ENCODE measurements at regions not wholly inside any gene's neighbourhood (a gene's known extent, or its start where the extent isn't known, plus 50 kb on each side); places are given as distances from the start of the nearest gene placed in this dataset.
"Not testable (repeated sequence)": the region's sequence is repeated elsewhere in the genome, so short reads cannot be mapped to it uniquely, and the experiment has no call there.

DNA sequence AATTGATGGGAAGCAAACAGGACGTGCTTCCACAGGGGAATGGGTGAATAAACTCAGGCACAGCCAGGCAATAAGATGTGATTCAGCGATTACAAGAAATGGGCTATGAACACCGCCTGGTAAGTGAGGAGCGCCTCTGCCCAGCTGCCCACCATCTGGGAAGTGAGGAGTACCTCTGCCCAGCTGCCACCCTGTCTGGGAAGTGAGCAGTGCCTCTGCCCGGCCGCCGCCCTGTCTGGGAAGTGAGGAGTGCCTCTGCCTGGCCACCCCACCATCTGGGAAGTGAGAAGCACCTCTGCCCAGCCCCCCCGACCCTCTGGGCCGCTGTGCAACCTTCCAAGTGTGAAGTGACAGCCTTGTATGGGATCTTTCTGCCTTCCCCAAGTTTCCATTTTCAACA lies 73.2 kb upstream of the PRR5 start:
- no peak for DNase-seq

DNA sequence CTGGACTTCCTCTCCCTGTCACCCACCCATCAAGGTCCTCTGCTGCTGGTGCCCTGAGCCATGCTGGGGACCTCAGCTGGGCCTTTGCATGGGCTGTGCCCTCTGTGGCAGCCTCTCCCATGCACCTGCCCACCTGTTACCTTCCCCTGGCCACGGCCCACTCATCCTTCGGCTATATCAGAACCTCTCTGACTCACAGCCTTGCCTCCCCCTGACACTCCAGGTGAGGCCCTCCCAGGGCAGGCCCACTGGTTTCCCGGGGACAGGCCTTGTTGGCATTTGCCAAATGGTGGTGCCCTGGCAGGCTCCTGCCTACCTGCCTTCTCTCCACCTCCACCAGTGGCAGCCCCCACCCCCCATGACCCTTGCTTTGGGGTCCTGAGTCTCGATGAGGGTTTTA lies 73.7 kb upstream of the PRR5 start:
- no peak for DNase-seq

DNA sequence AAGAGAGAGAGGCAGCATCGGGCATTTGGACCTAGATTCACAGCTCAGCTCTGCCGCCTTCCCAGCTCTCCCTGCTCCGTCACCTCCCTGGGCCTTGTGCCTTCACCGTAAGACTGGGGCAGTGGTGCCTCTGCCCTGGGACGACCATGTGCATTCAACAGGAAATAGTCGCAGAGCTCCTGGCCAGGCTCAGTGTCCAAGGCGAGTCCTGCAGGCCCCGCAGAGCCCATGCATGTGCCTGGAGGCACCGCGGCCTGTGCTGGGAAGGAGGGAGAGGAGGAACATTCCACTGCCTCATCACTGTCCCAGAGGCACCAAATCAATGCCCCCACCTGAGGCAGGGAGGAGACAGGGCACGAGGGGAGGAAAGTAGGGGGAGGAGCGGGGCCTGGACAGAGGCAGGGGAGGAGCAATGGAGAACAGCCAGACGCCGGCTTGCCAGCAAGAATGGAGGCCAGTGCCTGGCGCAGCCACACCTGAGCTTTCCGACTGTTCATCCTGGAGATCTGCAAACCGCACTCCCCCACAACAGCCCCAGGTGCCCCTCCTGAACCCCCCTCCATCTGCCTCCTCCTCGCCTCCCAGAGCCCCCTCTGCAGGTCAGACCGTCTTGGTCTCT lies 74.4 kb upstream of the PRR5 start:
- DNase-seq, result no peak

DNA sequence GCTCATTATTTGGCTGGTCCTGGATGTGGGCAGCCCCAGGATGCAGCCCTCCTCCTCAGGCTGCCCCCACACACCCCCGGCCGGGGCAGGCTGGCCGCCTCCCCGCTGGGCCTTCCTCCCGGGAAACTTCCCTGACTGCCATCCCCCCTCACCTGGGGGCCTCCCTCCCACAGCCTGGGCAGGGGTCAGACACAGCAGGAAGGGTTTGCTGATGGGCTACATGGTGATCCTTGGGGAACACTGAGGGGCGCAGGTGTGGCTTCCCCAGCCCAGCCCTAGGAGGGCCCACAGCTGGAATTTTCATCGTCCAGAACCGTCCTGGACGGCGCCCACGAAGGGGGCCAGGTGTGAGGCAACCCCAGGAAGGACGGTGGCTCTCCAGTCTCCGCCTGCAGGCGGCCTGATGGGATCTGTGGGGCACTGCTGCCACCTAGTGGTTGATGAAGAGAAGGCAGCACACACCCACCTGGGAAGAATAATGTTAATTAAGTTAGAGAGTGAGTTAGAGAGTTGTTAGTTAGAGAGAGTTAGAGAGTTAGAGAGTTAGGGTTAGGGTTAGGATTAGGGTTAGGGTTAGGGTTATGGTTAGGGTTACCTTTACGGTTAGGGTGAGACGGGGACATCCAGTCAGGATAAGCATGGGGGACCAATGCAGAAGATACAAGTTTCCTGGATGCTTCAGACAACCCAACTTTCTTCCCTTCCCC lies 75.9 kb upstream of the PRR5 start:
- DNase-seq, result peak; percentile 26 to 88 (median 67)

DNA sequence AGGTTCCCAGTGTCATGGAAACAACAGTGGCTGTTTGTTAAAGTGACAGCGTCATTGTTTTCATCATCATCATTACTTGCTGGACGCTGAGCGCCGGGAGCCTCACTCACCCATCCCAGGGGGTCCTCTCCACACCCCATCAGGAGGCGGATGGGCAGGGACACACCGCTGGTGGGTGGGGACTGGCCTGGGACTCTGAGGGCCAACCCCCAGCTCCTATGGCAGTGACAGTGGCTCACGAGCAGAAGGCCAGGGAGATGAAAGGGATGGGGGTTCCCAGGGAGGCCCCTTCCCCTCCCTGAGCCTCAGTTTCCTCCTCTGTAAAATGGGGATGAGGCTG lies 76.6 kb upstream of the PRR5 start:
- no peak for DNase-seq

DNA sequence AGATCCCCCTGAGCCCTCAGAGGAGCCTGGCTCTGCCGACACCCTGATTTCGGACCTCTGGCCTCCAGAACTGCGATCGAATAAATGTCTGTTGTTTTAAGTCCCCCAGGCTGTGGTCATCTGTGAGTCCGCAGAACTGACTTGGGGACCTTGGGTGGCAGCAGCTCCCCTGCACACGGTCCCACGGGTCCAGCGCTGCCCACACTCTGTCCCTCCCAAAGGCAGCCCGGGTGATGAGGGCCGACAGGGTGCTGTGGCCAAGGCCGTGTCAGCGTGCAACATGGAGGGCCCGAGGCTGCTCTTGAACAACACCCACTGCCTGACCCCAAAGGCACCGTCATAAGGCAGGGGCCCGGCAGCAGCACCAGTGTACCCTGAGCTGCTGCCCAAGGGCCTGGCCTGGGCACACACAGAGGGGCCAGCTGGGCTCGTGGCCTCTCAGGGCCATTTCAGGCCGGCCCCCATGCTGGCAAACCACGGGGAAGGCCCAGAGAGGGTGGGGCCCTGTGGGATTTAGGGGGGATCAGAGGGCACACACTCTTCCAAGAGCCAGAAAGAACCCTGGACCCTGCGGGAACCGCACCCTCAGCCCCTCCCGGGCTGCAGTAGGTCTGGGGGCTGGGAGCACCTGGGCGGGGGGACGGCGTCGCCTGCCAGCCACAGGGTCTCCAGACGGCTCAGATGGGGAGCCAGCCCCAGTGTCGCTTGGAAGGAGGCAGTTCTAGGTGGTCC lies 77.1 kb upstream of the PRR5 start:
- no peak for DNase-seq

DNA sequence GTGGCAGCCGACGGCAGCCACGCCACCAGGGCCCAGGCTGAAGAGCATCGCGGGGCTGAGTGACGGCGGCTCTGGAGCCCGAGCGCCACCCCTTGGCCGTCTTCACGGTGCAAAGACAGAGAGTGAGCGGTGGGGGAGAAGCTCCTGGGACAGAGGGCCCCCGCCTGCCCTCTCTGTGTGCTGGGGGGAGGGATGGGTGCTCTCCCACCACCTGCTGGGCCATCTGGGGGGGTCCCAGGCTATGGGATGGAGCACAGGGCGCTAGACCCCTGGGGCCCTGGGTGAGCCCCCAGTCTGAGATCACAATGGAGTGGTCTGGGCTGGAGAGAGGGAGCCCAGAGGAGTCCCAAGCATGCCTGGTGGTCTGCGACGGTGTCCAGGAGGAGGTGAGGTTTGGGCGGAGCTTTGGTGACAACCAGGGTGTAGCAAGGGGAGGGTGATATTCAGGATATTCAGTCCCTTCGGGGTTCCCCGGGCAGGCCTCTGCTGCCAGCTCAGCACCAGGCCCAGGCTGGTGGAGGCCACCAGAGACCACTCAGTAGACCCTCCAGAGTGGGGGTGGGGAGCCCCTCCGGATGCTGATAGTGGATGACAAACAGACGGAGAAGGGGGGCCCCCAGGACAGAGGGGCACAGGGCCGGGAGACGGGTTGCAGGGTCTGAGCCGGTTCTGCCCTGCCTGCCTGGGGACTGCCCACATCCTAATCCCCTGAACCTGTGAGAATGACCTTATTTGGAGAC lies 78.1 kb upstream of the PRR5 start:
- DNase-seq, result no peak

DNA sequence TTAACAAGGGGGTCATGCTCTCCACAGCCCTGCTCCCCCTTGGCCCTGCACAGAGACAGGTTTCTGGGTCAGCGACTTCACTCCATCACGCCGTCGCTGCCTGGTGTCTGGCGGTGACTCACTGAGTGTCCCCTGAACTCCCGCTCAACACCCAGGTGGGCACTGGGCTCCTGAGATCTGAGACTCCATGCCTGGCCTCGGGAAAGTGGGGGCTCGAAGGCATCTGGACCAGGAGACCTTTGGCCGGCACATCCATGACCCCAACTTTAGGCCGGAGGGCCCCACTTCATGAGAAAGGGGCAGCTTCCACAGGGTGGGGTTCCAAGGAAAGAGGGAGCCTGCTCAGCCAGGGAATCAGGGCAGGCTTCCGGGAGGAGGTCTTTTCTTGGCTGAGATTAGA lies 79.3 kb upstream of the PRR5 start:
- DNase-seq, result no peak

DNA sequence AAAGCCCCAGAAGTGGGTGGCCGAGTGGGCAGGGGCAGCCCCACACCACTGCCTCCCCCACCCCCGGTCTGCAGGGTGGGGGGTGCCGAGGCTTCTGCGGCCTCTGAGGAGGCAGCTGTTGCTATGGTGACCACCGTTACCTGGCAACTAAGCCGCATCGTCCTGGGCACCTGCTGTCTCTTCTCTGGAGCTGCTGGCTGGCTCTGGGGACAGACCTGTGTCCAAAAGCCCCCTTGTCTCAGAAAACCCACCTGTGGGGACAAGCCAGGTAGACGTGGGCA lies 79.9 kb upstream of the PRR5 start:
- no peak for DNase-seq

DNA sequence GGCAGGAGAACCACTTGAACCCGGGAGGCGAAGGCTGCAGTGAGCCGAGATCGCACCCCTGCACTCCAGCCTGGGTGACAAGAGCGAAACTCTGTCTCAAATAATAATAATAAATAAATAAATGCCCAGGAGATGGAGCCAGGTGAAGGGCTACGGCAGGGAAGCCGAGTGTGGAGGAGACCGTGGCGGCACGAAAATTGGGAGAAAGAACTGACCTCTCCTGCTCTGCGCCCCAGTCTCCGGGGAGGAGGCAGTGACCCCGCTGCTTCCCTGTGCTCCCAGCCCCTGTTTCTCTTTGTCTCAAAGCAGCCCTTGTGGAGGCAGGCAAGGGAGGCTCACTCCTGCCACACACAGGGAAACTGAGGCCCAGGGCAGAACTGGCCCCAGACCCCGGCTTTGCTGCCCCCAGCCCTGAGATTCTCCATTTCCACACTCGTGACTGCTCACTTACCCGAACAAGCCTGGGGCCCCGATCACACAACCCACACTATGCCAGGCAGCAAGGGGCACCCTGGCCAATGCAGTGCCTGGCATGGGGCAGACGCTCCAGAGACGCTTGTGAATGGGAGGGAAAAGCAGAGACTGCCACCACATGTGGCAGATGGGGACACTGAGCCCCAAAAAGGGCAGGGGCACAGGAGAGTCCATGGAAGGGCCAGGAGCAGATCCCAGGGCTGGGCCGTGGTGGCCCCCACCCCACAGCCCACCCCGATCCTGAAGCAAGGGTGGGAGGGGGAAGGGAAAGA lies 80.4 kb upstream of the PRR5 start:
- DNase-seq, result no peak

DNA sequence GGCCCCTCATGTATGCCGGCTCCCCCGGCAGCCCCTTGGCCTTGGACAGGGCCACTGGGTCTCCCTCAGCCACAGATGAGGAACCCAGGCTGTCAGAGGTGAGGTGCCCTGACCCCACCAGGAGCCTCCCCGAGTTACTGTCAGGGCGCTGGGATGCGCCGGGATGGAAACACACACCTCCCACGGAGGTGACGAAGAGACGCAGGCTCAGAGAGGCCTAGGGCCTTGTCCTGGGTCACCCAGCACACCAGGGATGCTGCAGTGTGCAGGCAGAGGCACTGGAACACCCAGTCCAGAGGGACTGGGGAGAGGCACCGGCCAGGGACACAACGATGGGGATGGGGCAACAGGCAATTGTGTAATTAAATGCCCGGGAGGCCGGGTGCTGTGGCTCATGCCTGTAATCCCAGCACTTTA lies 81.2 kb upstream of the PRR5 start:
- DNase-seq, result no peak

DNA sequence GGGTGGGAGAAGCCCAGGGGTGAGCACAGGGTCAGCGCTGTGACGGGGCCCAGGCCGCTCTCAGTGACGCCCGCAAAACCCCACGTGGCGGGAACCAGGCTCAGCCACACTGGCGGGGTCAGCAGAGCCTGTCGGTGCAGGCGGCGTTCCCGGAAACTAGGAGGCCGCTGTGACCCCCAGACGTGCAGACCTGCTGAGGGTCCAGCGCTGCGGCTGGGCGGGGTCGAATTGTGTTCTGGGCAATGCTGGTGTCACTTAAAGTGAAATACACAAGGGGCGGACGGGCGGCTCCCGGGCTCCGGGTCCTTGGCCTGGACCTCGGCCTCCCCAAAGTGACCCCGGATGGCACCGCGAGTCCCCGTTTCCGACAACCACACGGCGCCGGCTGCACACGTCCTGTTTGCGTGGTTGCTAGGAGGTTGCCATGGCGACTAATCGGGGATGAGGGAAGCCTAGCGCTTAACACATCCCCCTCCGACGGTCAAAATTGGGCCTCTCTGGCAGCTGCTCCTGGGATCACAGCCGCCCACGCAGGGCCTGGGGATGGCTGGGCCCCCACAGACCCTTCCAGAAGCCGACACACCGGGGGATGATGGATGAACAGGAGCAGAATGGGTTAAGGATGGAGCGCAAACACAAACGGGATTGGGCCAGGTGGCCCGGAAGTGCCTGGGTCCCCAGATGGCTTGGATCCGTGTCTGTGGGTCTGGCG lies 81.7 kb upstream of the PRR5 start:
- peak; percentile 62 to 86 (median 74) for DNase-seq

DNA sequence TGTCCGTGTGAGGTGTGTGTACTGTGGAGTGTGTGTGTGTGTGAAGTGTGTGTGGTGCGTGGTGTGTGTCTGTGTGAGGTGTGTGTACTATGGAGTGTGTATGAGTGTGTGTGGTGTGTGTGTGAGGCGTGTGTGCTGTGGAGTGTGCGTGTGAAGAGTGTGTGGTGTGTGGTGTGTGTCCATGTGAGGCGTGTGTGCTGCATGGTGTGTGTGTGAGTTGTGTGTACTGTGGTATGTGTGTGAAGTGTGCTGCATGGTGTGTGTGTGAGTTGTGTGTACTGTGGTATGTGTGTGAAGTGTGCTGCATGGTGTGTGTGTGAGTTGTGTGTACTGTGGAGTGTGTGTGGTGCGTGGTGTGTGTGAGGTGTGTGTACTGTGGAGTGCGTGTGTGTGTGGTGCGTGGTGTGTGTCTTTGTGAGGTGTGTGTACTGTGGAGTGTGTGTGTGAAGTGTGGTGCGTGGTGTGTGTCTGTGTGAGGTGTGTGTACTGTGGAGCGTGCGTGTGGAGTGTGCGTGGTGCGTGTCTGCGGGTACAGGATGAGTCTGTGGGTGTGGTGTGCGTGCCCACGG lies 82.4 kb upstream of the PRR5 start:
- not testable (repeated sequence) for DNase-seq

DNA sequence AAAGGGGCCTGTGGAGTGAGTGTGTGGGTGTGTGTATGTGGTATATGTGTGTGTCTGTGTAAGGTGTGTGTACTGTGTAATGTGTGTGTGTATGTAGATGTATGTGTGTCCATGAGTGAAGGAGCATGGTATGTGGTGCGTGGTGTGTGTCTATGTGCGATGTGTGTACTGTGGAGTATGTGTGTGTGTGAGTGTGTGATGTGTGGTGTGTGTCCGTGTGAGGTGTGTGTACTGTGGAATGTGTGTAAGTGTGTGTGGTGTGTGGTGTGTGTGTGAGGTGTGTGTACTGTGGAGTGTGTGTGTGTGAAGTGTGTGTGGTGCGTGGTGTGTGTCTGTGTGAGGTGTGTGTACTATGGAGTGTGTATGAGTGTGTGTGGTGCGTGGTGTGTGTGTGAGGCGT lies 83.1 kb upstream of the PRR5 start:
- not testable (repeated sequence) for DNase-seq

DNA sequence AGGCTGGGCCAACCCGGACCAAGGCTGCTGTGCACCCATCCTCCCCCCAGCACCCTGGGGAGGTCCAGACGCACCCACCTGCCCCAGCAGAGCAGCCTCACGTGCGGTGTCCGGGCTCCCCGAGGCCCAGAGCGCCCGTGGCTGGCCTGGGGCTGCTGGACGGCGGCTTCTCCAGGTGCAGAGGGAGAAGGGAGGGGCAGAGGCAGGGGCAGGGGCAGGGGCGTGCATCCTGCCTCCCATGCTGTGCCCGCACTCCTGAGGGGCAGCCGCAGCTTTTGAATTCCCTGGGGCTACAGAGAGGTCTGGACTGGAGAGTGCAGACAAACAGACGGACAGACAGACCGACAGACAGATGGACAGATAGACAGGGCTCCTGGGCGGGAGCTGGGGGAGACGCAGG lies 83.6 kb upstream of the PRR5 start:
- no peak for DNase-seq

DNA sequence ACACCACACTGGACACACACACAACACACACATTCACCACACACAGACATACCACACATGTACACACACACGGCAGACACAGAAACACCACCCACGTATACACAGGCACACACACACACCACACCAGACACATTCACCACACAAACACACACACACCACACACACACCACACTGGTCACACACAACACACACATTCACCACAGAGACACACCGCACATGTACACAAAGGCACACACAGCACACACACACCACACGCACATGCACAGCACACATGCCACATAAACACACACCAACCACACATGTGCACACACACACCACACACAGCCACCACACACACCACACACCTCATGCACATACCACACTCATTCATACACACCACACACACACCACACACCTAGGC lies 84.2 kb upstream of the PRR5 start:
- DNase-seq, result no peak

DNA sequence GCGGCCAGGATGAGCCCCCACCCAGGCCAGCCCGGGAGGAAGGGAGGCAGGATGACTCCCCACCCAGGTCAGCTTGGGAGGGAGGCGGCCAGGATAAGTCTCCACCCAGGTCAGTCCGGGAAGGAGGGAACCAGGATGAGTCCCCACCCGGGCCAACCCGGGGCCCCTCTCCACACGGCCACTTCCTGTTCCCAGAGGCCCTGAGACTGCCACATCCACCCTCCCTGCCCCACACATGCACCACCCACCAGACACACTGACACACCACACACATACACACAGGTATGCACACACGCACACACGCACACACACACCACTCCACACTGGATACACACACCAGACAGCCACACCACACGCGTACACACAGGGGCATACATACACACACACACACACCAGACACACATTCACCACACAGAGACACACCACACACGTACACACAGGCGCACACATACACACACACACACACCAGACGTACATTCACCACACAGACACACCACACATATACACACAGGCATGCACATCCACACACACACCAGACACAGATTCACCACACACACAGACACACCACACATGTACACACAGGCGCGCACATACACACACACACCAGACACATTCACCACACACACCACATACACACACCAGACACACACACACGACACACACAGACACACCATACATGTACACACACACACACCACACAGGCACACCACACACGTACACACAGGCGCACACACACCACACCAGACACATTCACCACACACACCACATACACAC lies 84.9 kb upstream of the PRR5 start:
- no peak for DNase-seq

DNA sequence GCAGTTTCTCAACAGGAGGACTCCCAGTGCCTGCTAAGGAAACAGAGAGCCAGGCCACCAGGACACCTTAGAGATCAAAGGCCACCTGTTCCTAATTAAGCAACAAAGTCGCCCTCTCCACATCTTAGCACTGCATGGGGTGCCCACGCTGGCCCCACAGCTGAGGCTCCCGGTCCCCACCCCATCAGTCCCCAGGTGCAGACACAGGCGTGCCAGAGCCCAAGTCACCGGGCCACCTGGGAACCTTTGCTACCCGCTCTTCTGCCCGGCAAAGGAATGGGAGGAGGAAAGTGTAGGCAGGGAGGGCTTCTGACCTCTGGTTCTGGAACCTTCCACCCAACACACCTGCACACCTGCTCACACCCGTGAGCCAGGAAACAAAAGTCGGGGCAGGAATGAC lies 85.5 kb upstream of the PRR5 start:
- DNase-seq, result no peak

DNA sequence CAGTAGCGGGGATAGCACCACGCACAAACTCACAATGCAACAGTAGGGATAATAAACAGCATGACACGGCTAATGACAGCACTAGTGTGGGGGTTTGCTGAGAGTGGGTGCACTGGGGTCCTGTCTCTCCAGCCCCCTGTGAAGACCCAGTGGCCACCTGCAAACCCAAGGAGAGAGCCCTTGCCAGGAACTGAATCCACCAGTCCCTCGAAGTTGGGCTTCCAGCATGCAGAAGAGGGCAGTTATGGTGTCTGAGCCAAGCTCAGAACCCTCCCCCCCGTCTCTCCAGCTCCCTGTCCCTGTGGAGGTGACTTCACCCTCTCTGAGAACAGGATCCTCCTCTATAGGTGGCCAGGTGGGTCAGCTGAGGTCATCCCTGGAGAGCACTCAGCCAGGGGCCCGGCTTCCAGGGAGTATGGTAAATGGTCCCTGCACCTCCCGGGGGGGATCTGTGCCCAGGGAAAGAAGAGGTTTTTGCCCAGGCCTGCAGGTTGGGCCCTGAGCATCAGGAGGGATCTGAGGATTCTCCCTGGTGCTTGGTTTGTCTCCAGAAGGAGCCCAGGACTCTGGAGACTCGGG lies 86.3 kb upstream of the PRR5 start:
- no peak for DNase-seq

DNA sequence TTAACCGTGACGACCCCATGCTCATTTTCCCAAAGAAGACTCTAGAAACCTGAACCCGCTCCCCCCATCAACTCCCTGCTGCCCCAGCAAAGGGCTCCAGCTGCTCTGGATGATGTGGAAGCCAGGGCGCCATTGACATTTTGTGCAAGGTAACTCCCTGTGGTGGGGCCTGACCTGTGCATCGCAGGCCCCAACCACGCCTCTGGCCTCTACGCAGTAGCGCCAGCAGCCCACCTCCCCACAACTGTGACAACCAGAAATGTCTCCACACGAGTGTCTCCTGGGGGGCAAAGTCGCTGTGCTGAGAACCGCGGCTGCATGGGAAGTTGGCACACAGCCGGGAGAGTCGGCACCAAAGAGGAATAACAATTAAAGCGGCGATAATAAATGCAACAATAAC lies 86.9 kb upstream of the PRR5 start:
- DNase-seq, result no peak

DNA sequence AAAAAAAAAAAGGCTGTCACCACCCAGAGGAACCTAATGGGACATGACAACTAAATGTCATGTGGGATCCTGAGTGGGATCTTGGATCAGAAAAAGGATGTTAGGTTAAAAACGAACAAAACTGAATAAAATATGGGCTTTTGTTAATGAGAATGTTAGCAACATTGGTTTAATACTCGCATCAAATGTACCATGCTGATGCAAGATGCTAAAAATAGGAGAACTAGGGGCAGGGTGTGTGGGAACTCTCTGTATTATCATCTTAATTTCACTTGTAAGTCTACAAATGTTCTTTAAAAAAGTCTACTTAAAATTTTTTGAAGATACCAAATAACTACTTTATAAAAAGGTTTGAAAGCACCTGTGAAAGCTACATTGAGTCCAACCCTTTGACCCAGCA lies 88.8 kb upstream of the PRR5 start:
- no peak for DNase-seq

All from stimulated activated naive CD4-positive, alpha-beta T cell (primary cell).